Peyer's patch (tissue), 4 donors: ENCODE measurements at regions not wholly inside any gene's neighbourhood (a gene's known extent, or its start where the extent isn't known, plus 50 kb on each side); places are given as distances from the start of the nearest gene placed in this dataset.

ENCODE experiments used
- POLR2A ChIP-seq, 2 donors: fragments of 450-650 bp; IDR thresholded peaks; one replicate each; pipeline ENCODE4 v1.5.1; 2017; ENCODE audit warnings: antibody characterized with exemption in 2 of 2, mild to moderate bottlenecking in 2 of 2, moderate library complexity in 2 of 2
- TF ChIP-seq, protein P1 (sequence below), 6 experiments: fragments of 450-650 bp in 4 of 6; fragments of 200-600 bp in 2 of 6; sonication (generic) in 1 of 6; IDR thresholded peaks; one replicate each; pipeline ENCODE4 v1.5.1; 2017 to 2019; ENCODE audit warnings: antibody characterized with exemption in 6 of 6, mild to moderate bottlenecking in 3 of 6, moderate library complexity in 1 of 6

- TF ChIP-seq, protein P1, sequence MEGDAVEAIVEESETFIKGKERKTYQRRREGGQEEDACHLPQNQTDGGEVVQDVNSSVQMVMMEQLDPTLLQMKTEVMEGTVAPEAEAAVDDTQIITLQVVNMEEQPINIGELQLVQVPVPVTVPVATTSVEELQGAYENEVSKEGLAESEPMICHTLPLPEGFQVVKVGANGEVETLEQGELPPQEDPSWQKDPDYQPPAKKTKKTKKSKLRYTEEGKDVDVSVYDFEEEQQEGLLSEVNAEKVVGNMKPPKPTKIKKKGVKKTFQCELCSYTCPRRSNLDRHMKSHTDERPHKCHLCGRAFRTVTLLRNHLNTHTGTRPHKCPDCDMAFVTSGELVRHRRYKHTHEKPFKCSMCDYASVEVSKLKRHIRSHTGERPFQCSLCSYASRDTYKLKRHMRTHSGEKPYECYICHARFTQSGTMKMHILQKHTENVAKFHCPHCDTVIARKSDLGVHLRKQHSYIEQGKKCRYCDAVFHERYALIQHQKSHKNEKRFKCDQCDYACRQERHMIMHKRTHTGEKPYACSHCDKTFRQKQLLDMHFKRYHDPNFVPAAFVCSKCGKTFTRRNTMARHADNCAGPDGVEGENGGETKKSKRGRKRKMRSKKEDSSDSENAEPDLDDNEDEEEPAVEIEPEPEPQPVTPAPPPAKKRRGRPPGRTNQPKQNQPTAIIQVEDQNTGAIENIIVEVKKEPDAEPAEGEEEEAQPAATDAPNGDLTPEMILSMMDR (IDR thresholded peaks at IDR 0.05), result no peak
- TF ChIP-seq POLR2A (IDR thresholded peaks at IDR 0.05), result no peak
Observed at GRCh38 chr13:28584873-28585381, 74.0 kb upstream of the POMP start.
